ENCODE measurements at regions not wholly inside any gene's neighbourhood (a gene's known extent, or its start where the extent isn't known, plus 50 kb on each side); places are given as distances from the start of the nearest gene placed in this dataset.

DNA sequence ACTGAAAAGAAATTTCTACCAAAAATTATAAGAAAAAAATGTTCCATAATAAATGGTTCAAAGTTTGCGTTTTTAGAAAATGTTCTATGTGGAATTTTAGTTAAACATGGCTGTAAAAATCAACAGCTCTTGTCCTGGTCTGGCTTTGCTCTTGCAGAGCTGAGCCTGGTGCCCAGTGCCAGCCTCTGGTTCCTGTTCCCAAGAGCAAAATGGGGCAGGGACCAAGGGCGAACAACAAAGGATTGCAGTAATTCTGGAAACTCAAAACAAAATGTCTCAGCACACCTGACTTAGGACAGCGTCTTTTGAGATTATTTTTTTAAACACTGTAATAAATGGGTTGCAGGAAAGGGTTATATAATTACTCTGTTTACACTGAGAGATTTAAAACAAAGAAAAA, 174.7 kb downstream of the ANAPC1 start:
- Histone ChIP-seq H3K36me3 (no peaks in the 10 kb centered on the region), H3K4me1 (ENCODE audit: control insufficient read depth in 1 of 2, insufficient read depth in 1 of 2, low read depth in 1 of 2, low read length in 1 of 2) (no peaks in the 10 kb centered on the region), H3K27me3 (no peaks in the 10 kb centered on the region), H3K27ac (no peak overlapping the region), H3K9me3 (no peaks in the 10 kb centered on the region), H3K4me3 (ENCODE audit: low read depth in 1 of 2, low read length in 1 of 2) (no peak overlapping the region)
- TF ChIP-seq CTCF (IDR thresholded peaks at IDR 0.05), result no peak

- no peak overlapping the region for H3K4me3 ChIP-seq (ENCODE audit: low read depth in 1 of 2, low read length in 1 of 2)
- no peak for TF ChIP-seq CTCF (IDR thresholded peaks at IDR 0.05)
- H3K36me3 ChIP-seq, result no peaks in the 10 kb centered on the region
- no peaks in the 10 kb centered on the region for H3K27me3 ChIP-seq
- no peaks in the 10 kb centered on the region for H3K9me3 ChIP-seq
- H3K4me1 ChIP-seq (ENCODE audit: control insufficient read depth in 1 of 2, insufficient read depth in 1 of 2, low read depth in 1 of 2, low read length in 1 of 2), result no peaks in the 10 kb centered on the region
- no peak overlapping the region for H3K27ac ChIP-seq
Measured at GRCh38 chr2:111710085-111710484, 173.9 kb downstream of the ANAPC1 start.

DNA sequence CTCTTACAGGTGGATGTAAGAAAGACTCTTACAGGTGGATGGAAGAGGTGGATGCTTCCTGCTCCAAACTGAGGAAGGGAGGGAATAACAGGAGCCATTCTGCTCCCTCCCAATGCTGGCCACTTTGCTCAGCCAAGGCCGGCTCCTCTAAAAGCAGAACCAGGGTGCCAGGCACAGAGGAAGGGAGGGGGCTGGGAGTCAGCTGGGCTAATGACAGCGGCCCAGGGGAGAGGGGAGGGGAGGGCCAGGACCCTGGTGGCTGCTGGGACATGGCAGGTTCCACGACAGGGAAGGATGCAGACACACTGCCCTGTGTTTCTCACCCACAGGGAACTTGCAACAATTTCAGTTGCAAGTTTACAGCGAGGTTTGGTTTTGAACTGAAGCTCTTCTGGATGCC, 173.4 kb downstream of the ANAPC1 start:
- Histone ChIP-seq H3K4me1 (ENCODE audit: control insufficient read depth in 1 of 2, insufficient read depth in 1 of 2, low read depth in 1 of 2, low read length in 1 of 2) (no peaks in the 10 kb centered on the region), H3K27me3 (no peaks in the 10 kb centered on the region), H3K27ac (no peak overlapping the region), H3K36me3 (no peaks in the 10 kb centered on the region), H3K4me3 (ENCODE audit: low read depth in 1 of 2, low read length in 1 of 2) (no peak overlapping the region), H3K9me3 (no peaks in the 10 kb centered on the region)
- TF ChIP-seq CTCF (IDR thresholded peaks at IDR 0.05), result no peak

GRCh38 chr2:111711270-111711669, 172.7 kb downstream of the ANAPC1 start:
- Histone ChIP-seq H3K4me3 (ENCODE audit: low read depth in 1 of 2, low read length in 1 of 2) (no peak overlapping the region), H3K27me3 (no peaks in the 10 kb centered on the region), H3K4me1 (ENCODE audit: control insufficient read depth in 1 of 2, insufficient read depth in 1 of 2, low read depth in 1 of 2, low read length in 1 of 2) (no peaks in the 10 kb centered on the region), H3K9me3 (no peaks in the 10 kb centered on the region), H3K36me3 (no peaks in the 10 kb centered on the region), H3K27ac (no peak overlapping the region)
- TF ChIP-seq CTCF (IDR thresholded peaks at IDR 0.05), result no peak

DNA sequence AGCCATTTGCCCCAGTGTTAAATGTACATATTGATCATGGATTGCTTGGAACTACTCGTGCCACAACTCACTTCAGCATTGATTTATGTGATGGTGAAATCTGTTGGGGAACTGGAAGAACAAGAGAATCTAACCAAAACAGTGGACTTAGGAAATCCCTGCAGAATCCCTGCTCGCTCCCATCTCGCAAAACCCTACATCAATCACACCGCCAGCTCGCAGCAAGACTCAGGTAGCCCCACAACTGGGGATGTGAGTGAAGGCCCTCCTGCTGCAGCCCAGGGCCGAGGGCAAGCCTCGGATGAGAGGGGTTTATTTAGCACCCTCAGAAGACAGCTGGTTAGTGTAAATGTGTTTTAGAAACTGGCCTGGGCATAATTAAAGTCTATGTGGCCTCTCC, 171.6 kb downstream of the ANAPC1 start:
- TF ChIP-seq CTCF (IDR thresholded peaks at IDR 0.05), result no peak

DNA sequence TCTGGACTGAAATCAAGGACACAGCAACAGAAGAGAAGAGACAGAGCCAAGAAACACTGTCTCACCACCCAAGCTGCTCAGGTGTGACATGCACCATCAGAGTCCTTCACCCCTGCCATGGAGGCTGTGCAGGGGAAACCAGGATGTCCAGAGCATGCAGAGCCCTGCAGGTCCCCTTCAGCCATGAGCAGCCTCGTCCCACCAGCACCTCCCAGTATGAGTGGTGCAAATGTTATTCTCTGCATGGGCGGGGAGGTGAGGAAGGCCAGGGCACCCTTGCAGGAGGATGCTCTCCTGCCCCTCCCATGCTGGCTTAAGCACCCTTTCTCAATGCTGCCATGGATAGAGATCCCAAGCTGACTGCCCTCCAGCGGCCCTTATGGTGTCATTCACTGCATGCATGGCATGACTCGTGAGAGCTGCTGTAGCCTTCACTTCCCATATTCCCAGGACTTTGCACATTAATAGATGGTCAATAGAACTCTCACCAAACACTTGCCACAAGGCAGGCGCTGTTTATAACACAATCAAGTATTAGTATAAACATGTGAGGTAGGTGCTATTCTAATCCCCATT, 171.0 kb downstream of the ANAPC1 start:
- no peak overlapping the region for H3K4me3 ChIP-seq (ENCODE audit: low read depth in 1 of 2, low read length in 1 of 2)
- no peak for TF ChIP-seq CTCF (IDR thresholded peaks at IDR 0.05)
- H3K9me3 ChIP-seq, result no peaks in the 10 kb centered on the region
- H3K27ac ChIP-seq, result no peak overlapping the region
- H3K36me3 ChIP-seq, result no peaks in the 10 kb centered on the region
- no peaks in the 10 kb centered on the region for H3K27me3 ChIP-seq
- no peaks in the 10 kb centered on the region for H3K4me1 ChIP-seq (ENCODE audit: control insufficient read depth in 1 of 2, insufficient read depth in 1 of 2, low read depth in 1 of 2, low read length in 1 of 2)

More for the DNA sequence above, 171.6 kb downstream of the ANAPC1 start:
- Histone ChIP-seq H3K27me3 (no peaks in the 10 kb centered on the region), H3K4me3 (ENCODE audit: low read depth in 1 of 2, low read length in 1 of 2) (no peak overlapping the region), H3K9me3 (no peaks in the 10 kb centered on the region), H3K27ac (no peak overlapping the region), H3K4me1 (ENCODE audit: control insufficient read depth in 1 of 2, insufficient read depth in 1 of 2, low read depth in 1 of 2, low read length in 1 of 2) (no peaks in the 10 kb centered on the region), H3K36me3 (no peaks in the 10 kb centered on the region)

Measured in neutrophil (primary cell).